G401.6 (cell line): ENCODE measurements at regions not wholly inside any gene's neighbourhood (a gene's known extent, or its start where the extent isn't known, plus 50 kb on each side); places are given as distances from the start of the nearest gene placed in this dataset.

Experiments used
- FAIRE-seq: peaks from 2 replicates; lab custom pipeline; 2012; peaks lifted over from hg19 to GRCh38; lab: Jason Lieb, UNC

- FAIRE-seq = no peak
These were observed 255.9 kb downstream of the FAT3 start for GRCh38 chr11:92480499-92480898.

- FAIRE-seq = no peak
These were observed 258.0 kb downstream of the FAT3 start for GRCh38 chr11:92482492-92483060.

- no peak for FAIRE-seq
These were observed 260.0 kb downstream of the FAT3 start for GRCh38 chr11:92484570-92484969.

- FAIRE-seq = no peak
These were observed 265.3 kb downstream of the FAT3 start for GRCh38 chr11:92489826-92490399.

GRCh38 chr11:92492372-92492771, 267.8 kb downstream of the FAT3 start:
- FAIRE-seq = no peak

- no peak for FAIRE-seq
These were observed 270.6 kb downstream of the FAT3 start for GRCh38 chr11:92495107-92495793.

- no peak for FAIRE-seq
These were observed 275.8 kb downstream of the FAT3 start for GRCh38 chr11:92500453-92500852.

GRCh38 chr11:92501066-92501739, 276.6 kb downstream of the FAT3 start:
- FAIRE-seq = no peak

- no peak for FAIRE-seq
These were observed 279.4 kb downstream of the FAT3 start for GRCh38 chr11:92504004-92504403.

- no peak for FAIRE-seq
These were observed 279.9 kb downstream of the FAT3 start for GRCh38 chr11:92504534-92504933.

- no peak for FAIRE-seq
These were observed 281.1 kb downstream of the FAT3 start for GRCh38 chr11:92505689-92506088.

- FAIRE-seq = no peak
These were observed 282.3 kb downstream of the FAT3 start for GRCh38 chr11:92506809-92507336.

GRCh38 chr11:92510591-92510990, 286.0 kb downstream of the FAT3 start:
- FAIRE-seq = no peak

GRCh38 chr11:92511522-92512203, 287.0 kb downstream of the FAT3 start:
- FAIRE-seq = no peak

GRCh38 chr11:92512204-92512569, 287.6 kb downstream of the FAT3 start:
- peak; percentile 76 for FAIRE-seq

GRCh38 chr11:92523611-92524010, 299.0 kb downstream of the FAT3 start:
- no peak for FAIRE-seq

GRCh38 chr11:92524542-92524941, 299.9 kb downstream of the FAT3 start:
- no peak for FAIRE-seq

GRCh38 chr11:92527467-92527866, 302.8 kb downstream of the FAT3 start:
- no peak for FAIRE-seq

- no peak for FAIRE-seq
These were observed 303.4 kb downstream of the FAT3 start for GRCh38 chr11:92528001-92528400.

- no peak for FAIRE-seq
These were observed 306.6 kb downstream of the FAT3 start for GRCh38 chr11:92531065-92531739.

- no peak for FAIRE-seq
These were observed 309.2 kb downstream of the FAT3 start for GRCh38 chr11:92533657-92534335.
